ENCODE measurements at regions not wholly inside any gene's neighbourhood (a gene's known extent, or its start where the extent isn't known, plus 50 kb on each side); places are given as distances from the start of the nearest gene placed in this dataset.

- Mint-ChIP-seq H3K9me3 (no peaks in the 10 kb centered on the region), H3K36me3 (ENCODE audit: low read depth) (no peaks in the 10 kb centered on the region), H3K4me3 (no peak overlapping the region), H3K4me1 (peaks cover 15% of the 10 kb centered on the region), H3K27me3 (ENCODE audit: insufficient read depth, low read depth, poor library complexity) (no peaks in the 10 kb centered on the region), H3K27ac (no peak overlapping the region)
- no peak for DNase-seq (ENCODE audit: low spot score)
- H4K20me1 ChIP-seq (replicated peaks; ENCODE audit: insufficient read depth), result no peaks in the 10 kb centered on the region
- H3K9me2 ChIP-seq (ENCODE audit: insufficient read depth), result no peaks in the 10 kb centered on the region
- TF ChIP-seq EZH2 (IDR thresholded peaks at IDR 0.05; ENCODE audit: low read depth, unreplicated experiment) (no peak), POLR2AphosphoS5 (IDR thresholded peaks at IDR 0.05; ENCODE audit: low read depth) (no peak), REST (IDR thresholded peaks at IDR 0.05; ENCODE audit: unreplicated experiment) (no peak), ZNF331 (CRISPR knock-in tag; IDR thresholded peaks at IDR 0.05; ENCODE audit: low read depth) (no peak), NANOG (IDR thresholded peaks at IDR 0.05; ENCODE audit: borderline replicate concordance) (no peak), ZNF114 (CRISPR knock-in tag; IDR thresholded peaks at IDR 0.05) (no peak), STAT1 (IDR thresholded peaks at IDR 0.05; ENCODE audit: unreplicated experiment) (no peak), EZH2phosphoT487 (IDR thresholded peaks at IDR 0.05; ENCODE audit: unreplicated experiment) (no peak), JUNB (IDR thresholded peaks at IDR 0.05; ENCODE audit: unreplicated experiment) (no peak), CREB1 (CRISPR knock-in tag; IDR thresholded peaks at IDR 0.05; ENCODE audit: low read depth) (no peak)
- TF ChIP-seq, protein P1, sequence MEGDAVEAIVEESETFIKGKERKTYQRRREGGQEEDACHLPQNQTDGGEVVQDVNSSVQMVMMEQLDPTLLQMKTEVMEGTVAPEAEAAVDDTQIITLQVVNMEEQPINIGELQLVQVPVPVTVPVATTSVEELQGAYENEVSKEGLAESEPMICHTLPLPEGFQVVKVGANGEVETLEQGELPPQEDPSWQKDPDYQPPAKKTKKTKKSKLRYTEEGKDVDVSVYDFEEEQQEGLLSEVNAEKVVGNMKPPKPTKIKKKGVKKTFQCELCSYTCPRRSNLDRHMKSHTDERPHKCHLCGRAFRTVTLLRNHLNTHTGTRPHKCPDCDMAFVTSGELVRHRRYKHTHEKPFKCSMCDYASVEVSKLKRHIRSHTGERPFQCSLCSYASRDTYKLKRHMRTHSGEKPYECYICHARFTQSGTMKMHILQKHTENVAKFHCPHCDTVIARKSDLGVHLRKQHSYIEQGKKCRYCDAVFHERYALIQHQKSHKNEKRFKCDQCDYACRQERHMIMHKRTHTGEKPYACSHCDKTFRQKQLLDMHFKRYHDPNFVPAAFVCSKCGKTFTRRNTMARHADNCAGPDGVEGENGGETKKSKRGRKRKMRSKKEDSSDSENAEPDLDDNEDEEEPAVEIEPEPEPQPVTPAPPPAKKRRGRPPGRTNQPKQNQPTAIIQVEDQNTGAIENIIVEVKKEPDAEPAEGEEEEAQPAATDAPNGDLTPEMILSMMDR (conservative IDR thresholded peaks at IDR 0.05; ENCODE audit: low read depth in 2 of 2), result no peak
- TF ChIP-seq, protein P2, sequence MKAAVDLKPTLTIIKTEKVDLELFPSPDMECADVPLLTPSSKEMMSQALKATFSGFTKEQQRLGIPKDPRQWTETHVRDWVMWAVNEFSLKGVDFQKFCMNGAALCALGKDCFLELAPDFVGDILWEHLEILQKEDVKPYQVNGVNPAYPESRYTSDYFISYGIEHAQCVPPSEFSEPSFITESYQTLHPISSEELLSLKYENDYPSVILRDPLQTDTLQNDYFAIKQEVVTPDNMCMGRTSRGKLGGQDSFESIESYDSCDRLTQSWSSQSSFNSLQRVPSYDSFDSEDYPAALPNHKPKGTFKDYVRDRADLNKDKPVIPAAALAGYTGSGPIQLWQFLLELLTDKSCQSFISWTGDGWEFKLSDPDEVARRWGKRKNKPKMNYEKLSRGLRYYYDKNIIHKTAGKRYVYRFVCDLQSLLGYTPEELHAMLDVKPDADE (IDR thresholded peaks at IDR 0.05), result no peak
- TF ChIP-seq, protein P3, sequence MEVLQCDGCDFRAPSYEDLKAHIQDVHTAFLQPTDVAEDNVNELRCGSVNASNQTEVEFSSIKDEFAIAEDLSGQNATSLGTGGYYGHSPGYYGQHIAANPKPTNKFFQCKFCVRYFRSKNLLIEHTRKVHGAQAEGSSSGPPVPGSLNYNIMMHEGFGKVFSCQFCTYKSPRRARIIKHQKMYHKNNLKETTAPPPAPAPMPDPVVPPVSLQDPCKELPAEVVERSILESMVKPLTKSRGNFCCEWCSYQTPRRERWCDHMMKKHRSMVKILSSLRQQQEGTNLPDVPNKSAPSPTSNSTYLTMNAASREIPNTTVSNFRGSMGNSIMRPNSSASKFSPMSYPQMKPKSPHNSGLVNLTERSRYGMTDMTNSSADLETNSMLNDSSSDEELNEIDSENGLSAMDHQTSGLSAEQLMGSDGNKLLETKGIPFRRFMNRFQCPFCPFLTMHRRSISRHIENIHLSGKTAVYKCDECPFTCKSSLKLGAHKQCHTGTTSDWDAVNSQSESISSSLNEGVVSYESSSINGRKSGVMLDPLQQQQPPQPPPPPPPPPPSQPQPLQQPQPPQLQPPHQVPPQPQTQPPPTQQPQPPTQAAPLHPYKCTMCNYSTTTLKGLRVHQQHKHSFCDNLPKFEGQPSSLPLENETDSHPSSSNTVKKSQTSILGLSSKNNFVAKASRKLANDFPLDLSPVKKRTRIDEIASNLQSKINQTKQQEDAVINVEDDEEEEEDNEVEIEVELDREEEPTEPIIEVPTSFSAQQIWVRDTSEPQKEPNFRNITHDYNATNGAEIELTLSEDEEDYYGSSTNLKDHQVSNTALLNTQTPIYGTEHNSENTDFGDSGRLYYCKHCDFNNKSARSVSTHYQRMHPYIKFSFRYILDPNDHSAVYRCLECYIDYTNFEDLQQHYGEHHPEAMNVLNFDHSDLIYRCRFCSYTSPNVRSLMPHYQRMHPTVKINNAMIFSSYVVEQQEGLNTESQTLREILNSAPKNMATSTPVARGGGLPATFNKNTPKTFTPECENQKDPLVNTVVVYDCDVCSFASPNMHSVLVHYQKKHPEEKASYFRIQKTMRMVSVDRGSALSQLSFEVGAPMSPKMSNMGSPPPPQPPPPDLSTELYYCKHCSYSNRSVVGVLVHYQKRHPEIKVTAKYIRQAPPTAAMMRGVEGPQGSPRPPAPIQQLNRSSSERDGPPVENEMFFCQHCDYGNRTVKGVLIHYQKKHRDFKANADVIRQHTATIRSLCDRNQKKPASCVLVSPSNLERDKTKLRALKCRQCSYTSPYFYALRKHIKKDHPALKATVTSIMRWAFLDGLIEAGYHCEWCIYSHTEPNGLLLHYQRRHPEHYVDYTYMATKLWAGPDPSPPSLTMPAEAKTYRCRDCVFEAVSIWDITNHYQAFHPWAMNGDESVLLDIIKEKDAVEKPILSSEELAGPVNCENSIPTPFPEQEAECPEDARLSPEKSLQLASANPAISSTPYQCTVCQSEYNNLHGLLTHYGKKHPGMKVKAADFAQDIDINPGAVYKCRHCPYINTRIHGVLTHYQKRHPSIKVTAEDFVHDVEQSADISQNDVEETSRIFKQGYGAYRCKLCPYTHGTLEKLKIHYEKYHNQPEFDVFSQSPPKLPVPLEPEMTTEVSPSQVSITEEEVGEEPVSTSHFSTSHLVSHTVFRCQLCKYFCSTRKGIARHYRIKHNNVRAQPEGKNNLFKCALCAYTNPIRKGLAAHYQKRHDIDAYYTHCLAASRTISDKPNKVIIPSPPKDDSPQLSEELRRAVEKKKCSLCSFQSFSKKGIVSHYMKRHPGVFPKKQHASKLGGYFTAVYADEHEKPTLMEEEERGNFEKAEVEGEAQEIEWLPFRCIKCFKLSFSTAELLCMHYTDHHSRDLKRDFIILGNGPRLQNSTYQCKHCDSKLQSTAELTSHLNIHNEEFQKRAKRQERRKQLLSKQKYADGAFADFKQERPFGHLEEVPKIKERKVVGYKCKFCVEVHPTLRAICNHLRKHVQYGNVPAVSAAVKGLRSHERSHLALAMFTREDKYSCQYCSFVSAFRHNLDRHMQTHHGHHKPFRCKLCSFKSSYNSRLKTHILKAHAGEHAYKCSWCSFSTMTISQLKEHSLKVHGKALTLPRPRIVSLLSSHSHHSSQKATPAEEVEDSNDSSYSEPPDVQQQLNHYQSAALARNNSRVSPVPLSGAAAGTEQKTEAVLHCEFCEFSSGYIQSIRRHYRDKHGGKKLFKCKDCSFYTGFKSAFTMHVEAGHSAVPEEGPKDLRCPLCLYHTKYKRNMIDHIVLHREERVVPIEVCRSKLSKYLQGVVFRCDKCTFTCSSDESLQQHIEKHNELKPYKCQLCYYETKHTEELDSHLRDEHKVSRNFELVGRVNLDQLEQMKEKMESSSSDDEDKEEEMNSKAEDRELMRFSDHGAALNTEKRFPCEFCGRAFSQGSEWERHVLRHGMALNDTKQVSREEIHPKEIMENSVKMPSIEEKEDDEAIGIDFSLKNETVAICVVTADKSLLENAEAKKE (CRISPR knock-in tag; IDR thresholded peaks at IDR 0.05), result no peak
- H3K4me2 ChIP-seq, result no peak overlapping the region
- H3F3A ChIP-seq (replicated peaks; ENCODE audit: low read depth), result no peaks in the 10 kb centered on the region
- H3K79me2 ChIP-seq (replicated peaks; ENCODE audit: insufficient read depth), result no peaks in the 10 kb centered on the region
- peak overlapping the region; percentile 49; the same call in 1 of the 2 replicates for H2AFZ ChIP-seq
- H3K27ac ChIP-seq (ENCODE audit: low read depth), result no peak overlapping the region
- H3K4me3 ChIP-seq, result no peak overlapping the region
- H3K4me1 ChIP-seq (ENCODE audit: insufficient read depth), result peaks cover 4% of the 10 kb centered on the region
- no peaks in the 10 kb centered on the region for H3K27me3 ChIP-seq (ENCODE audit: insufficient read depth)
- ATAC-seq, result no peak
- H3K36me3 ChIP-seq (ENCODE audit: insufficient read depth), result no peaks in the 10 kb centered on the region
Measured at GRCh38 chr10:64306729-64307327, 785.6 kb downstream of the REEP3 start.
